PC-3 (cell line): ENCODE measurements at regions not wholly inside any gene's neighbourhood (a gene's known extent, or its start where the extent isn't known, plus 50 kb on each side); places are given as distances from the start of the nearest gene placed in this dataset.

Source experiments
- EZH2 ChIP-seq: fragments of 300-600 bp; sonication (generic); IDR thresholded peaks from one replicate; pipeline ENCODE4 v1.6.1; 2017; ENCODE audit warnings: antibody characterized with exemption, mild to moderate bottlenecking, low read length; ENCODE audit not compliant: unreplicated experiment
- TF ChIP-seq, protein P1 (sequence below): fragments of 300-600 bp; sonication (generic); conservative IDR thresholded peaks from 2 replicates; pipeline ENCODE4 v1.5.1; 2017; ENCODE audit warnings: antibody characterized with exemption, low read depth, mild to moderate bottlenecking, low read length

DNA sequence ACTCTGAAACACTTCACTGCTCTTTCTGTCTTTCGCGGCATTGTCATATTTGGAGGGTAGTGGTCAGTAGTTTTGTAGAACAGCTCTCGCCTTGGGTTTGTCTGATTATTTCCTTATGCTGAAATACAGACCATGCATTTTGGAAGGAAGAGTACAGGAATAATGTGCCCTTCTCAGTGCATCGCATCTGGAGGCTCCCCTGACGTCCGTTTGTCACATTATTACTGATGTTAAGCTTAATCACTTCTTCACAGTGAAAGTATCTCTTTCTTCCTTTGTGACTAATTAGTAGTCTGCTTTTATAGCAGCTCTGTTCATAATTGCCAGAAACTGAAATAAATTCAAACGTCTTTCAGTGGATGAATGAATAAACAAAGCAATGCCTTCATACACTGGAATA, 85.7 kb upstream of the CXADR start:
- TF ChIP-seq, protein P1, sequence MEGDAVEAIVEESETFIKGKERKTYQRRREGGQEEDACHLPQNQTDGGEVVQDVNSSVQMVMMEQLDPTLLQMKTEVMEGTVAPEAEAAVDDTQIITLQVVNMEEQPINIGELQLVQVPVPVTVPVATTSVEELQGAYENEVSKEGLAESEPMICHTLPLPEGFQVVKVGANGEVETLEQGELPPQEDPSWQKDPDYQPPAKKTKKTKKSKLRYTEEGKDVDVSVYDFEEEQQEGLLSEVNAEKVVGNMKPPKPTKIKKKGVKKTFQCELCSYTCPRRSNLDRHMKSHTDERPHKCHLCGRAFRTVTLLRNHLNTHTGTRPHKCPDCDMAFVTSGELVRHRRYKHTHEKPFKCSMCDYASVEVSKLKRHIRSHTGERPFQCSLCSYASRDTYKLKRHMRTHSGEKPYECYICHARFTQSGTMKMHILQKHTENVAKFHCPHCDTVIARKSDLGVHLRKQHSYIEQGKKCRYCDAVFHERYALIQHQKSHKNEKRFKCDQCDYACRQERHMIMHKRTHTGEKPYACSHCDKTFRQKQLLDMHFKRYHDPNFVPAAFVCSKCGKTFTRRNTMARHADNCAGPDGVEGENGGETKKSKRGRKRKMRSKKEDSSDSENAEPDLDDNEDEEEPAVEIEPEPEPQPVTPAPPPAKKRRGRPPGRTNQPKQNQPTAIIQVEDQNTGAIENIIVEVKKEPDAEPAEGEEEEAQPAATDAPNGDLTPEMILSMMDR: no peak
- TF ChIP-seq EZH2: no peak
